Lung (tissue), 11 donors: ENCODE measurements at regions not wholly inside any gene's neighbourhood (a gene's known extent, or its start where the extent isn't known, plus 50 kb on each side); places are given as distances from the start of the nearest gene placed in this dataset.
A peak's percentile ranks its signal among the peaks of the same experiment; 100 is the strongest.

Experiments
- ATAC-seq: fragments of 200-7000 bp; cut with Tn5 transposase; one replicate; pipeline ENCODE4 v1.9.1; 2020; ENCODE audit warnings: moderate number of reproducible peaks; ENCODE audit not compliant: insufficient read depth, low FRiP score
- DNase-seq, 3 donors: peaks; one replicate each; pipeline ENCODE4 v3.0.0-alpha.2; 2013 to 2017
- H3K27ac ChIP-seq, 2 donors: one replicate each; pipeline ENCODE4 v1.5.1; 2013; ENCODE audit warnings: mild to moderate bottlenecking in 2 of 2, moderate library complexity in 2 of 2, control low read depth in 1 of 2, inconsistent platforms in 1 of 2, low read depth in 1 of 2, low read length in 1 of 2
- H3K27me3 ChIP-seq, 3 donors: one replicate each; pipeline ENCODE4 v1.5.1; 2013; ENCODE audit warnings: low read length in 2 of 3; ENCODE audit not compliant: control insufficient read depth in 3 of 3, insufficient read depth in 3 of 3
- H3K36me3 ChIP-seq, 4 donors: one replicate each; pipeline ENCODE4 v1.5.1; 2013; ENCODE audit warnings: low read length in 4 of 4, mild to moderate bottlenecking in 1 of 4, moderate library complexity in 1 of 4; ENCODE audit not compliant: control insufficient read depth in 4 of 4, insufficient read depth in 4 of 4
- H3K4me1 ChIP-seq, 5 donors: one replicate each; pipeline ENCODE4 v1.5.1; 2013; ENCODE audit warnings: low read length in 5 of 5, mild to moderate bottlenecking in 2 of 5, moderate library complexity in 1 of 5; ENCODE audit not compliant: control insufficient read depth in 5 of 5, insufficient read depth in 5 of 5
- H3K4me3 ChIP-seq: one replicate; pipeline ENCODE4 v1.5.1; 2013; ENCODE audit warnings: mild to moderate bottlenecking, control low read depth, moderate library complexity
- H3K9ac ChIP-seq, 2 donors: one replicate each; pipeline ENCODE4 v1.5.1; 2013; ENCODE audit warnings: low read length in 2 of 2, control low read depth in 1 of 2; ENCODE audit not compliant: insufficient read depth in 1 of 2
- H3K9me3 ChIP-seq, 4 donors: one replicate each; pipeline ENCODE4 v1.5.1; 2013; ENCODE audit warnings: low read length in 3 of 4, mild to moderate bottlenecking in 1 of 4, moderate library complexity in 1 of 4; ENCODE audit not compliant: control insufficient read depth in 4 of 4, insufficient read depth in 3 of 4
- WGBS, 2 donors: extraction: QIAGEN DNeasy Blood & Tissue Kit; methylation state at CpG; one replicate each; pipeline ENCODE4 v1.1.7; 2013; 5-methylcytosine and 5-hydroxymethylcytosine counted together
- TF ChIP-seq, protein P1 (sequence below): IDR thresholded peaks from 2 replicates; pipeline ENCODE4 v1.5.1; 2012; ENCODE audit warnings: mild to moderate bottlenecking; ENCODE audit errors: control extremely low read depth, extremely low read depth
- donor health status: control.
- donor health status: control.
- donor health status: Bipolar disorder and iron deficiency.
- donor health status: healthy.
- donor health status: DM: yes; HTN: yes; CAD: no.

GRCh38 chr6:148271711-148272439, 70.8 kb upstream of the SASH1 start:
- peak overlapping the region in 1 of 2 donors; percentile 40 for H3K27ac ChIP-seq
- ATAC-seq = no peak
- no peaks in the 10 kb centered on the region for H3K9me3 ChIP-seq
- no peaks in the 10 kb centered on the region for H3K27me3 ChIP-seq
- H3K9ac ChIP-seq = peak overlapping the region; percentile 21 to 75
- no peaks in the 10 kb centered on the region for H3K36me3 ChIP-seq
- H3K4me1 ChIP-seq = peaks cover 0 to 13% (median 0%) of the 10 kb centered on the region in 5 donors
- TF ChIP-seq, protein P1, sequence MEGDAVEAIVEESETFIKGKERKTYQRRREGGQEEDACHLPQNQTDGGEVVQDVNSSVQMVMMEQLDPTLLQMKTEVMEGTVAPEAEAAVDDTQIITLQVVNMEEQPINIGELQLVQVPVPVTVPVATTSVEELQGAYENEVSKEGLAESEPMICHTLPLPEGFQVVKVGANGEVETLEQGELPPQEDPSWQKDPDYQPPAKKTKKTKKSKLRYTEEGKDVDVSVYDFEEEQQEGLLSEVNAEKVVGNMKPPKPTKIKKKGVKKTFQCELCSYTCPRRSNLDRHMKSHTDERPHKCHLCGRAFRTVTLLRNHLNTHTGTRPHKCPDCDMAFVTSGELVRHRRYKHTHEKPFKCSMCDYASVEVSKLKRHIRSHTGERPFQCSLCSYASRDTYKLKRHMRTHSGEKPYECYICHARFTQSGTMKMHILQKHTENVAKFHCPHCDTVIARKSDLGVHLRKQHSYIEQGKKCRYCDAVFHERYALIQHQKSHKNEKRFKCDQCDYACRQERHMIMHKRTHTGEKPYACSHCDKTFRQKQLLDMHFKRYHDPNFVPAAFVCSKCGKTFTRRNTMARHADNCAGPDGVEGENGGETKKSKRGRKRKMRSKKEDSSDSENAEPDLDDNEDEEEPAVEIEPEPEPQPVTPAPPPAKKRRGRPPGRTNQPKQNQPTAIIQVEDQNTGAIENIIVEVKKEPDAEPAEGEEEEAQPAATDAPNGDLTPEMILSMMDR = no peak
- 63 to 68% methylated on average over 11 of the region's 11 CpGs for WGBS, 2 donors
- no peak overlapping the region for H3K4me3 ChIP-seq
- DNase-seq = peak in 2 of 3 donors; percentile 76 to 79

DNA sequence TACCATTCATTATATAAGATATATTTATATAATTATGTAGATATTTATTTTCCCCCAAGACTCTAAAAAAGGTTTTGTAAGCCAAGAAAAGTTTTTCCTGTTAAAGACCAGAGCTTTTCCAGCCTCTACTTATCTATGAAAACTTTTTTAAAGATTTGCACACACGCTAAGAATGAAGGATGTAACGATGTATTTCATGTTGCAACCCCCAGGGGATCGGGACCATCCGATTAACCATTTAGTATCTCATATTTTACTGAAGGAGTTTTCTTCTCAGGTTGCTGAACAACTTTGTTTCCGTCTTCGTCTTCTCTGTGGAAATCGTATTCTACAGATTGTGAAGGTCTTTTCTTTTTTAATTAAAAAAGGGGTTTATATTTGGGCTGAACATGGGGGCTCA, 70.0 kb upstream of the SASH1 start:
- no peaks in the 10 kb centered on the region for H3K9me3 ChIP-seq
- WGBS, 2 donors = 83 to 92% methylated on average over 7 of the region's 7 CpGs
- no peak overlapping the region for H3K4me3 ChIP-seq
- DNase-seq (no peak), ATAC-seq (no peak)
- H3K36me3 ChIP-seq = no peaks in the 10 kb centered on the region
- H3K27me3 ChIP-seq = no peaks in the 10 kb centered on the region
- no peak overlapping the region for H3K27ac ChIP-seq
- peak overlapping the region in 1 of 2 donors; percentile 75 for H3K9ac ChIP-seq
- H3K4me1 ChIP-seq = peaks cover 0 to 13% (median 0%) of the 10 kb centered on the region in 5 donors
- TF ChIP-seq, protein P1 = no peak

DNA sequence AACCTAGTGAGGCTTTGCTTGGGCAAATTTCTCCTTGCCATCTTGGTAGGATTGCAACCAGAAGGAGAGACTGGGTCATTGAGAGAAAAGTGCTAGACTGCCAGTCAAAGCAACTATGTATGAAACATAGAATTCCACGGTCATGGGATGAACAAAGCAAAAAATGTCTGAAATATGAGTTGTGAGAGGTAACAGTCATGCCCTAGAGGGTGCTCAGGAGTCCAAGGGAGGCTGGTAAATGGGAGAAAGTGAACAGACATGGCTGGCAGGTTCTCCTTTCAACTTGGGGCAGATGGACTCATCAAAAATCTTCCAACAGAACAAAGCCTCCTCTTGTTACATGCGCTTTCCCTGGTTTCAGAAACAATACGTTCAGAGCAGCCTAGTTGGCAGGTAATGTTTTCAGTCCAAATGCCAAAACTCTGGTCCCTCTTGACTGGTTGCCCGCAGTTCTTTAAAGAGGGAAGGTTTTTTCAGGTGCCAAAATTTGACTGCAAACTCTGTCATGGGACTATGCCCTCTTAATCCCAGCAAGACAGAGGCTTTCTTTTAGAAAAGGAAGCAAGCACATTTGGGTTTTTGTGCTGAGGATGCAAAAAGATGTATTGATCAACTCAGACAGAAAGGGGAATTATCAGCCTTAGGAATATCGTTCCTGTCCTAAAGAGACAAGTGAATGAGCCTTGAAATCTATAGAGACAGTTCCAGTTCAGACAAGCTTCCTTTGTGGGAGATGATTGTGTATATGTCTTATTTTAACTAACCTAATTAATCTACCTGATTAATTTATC, 68.5 kb upstream of the SASH1 start:
- DNase-seq (no peak), ATAC-seq (no peak)
- H3K9me3 ChIP-seq = no peaks in the 10 kb centered on the region
- WGBS, 2 donors = 89 to 90% methylated on average over 5 of the region's 5 CpGs
- no peak overlapping the region for H3K4me3 ChIP-seq
- H3K36me3 ChIP-seq = no peaks in the 10 kb centered on the region
- H3K4me1 ChIP-seq = peaks cover 0 to 13% (median 0%) of the 10 kb centered on the region in 5 donors
- H3K27me3 ChIP-seq = no peaks in the 10 kb centered on the region
- no peak overlapping the region for H3K27ac ChIP-seq
- TF ChIP-seq, protein P1 = no peak
- no peak overlapping the region for H3K9ac ChIP-seq
